Muscle layer of duodenum (tissue), 2 donors: ENCODE measurements at regions not wholly inside any gene's neighbourhood (a gene's known extent, or its start where the extent isn't known, plus 50 kb on each side); places are given as distances from the start of the nearest gene placed in this dataset.
A peak's percentile ranks its signal among the peaks of the same experiment; 100 is the strongest.
"Not testable (repeated sequence)": the region's sequence is repeated elsewhere in the genome, so short reads cannot be mapped to it uniquely, and the experiment has no call there.

Source experiments
- H3K27ac ChIP-seq: one replicate; pipeline ENCODE4 v1.7.0; 2013; ENCODE audit warnings: mild to moderate bottlenecking, low read length
- H3K27me3 ChIP-seq: one replicate; pipeline ENCODE4 v1.7.0; 2013; ENCODE audit warnings: low read depth, mild to moderate bottlenecking, control low read depth, low read length
- H3K36me3 ChIP-seq, 2 donors: one replicate each; pipeline ENCODE4 v1.7.0; 2013; ENCODE audit warnings: low read length in 2 of 2, control low read depth in 1 of 2, mild to moderate bottlenecking in 1 of 2; ENCODE audit not compliant: insufficient read depth in 2 of 2, control insufficient read depth in 1 of 2
- H3K4me1 ChIP-seq, 2 donors: one replicate each; pipeline ENCODE4 v1.7.0; 2013; ENCODE audit warnings: low read length in 2 of 2, mild to moderate bottlenecking in 2 of 2, control low read depth in 1 of 2, moderate library complexity in 1 of 2; ENCODE audit not compliant: insufficient read depth in 2 of 2, control insufficient read depth in 1 of 2
- H3K4me3 ChIP-seq, 2 donors: one replicate each; pipeline ENCODE4 v1.7.0; 2013; ENCODE audit warnings: low read length in 2 of 2, low read depth in 1 of 2, mild to moderate bottlenecking in 1 of 2
- H3K9me3 ChIP-seq, 2 donors: one replicate each; pipeline ENCODE4 v1.7.0; 2013; ENCODE audit warnings: low read length in 2 of 2, control low read depth in 1 of 2, mild to moderate bottlenecking in 1 of 2; ENCODE audit not compliant: control insufficient read depth in 1 of 2
- donor health status: healthy.

GRCh38 chr1:207196135-207196534 is 92.1 kb downstream of the C4BPA start:
- not testable (repeated sequence) for H3K27me3 ChIP-seq, H3K27ac ChIP-seq, H3K4me1 ChIP-seq, H3K36me3 ChIP-seq, H3K9me3 ChIP-seq, H3K4me3 ChIP-seq

DNA sequence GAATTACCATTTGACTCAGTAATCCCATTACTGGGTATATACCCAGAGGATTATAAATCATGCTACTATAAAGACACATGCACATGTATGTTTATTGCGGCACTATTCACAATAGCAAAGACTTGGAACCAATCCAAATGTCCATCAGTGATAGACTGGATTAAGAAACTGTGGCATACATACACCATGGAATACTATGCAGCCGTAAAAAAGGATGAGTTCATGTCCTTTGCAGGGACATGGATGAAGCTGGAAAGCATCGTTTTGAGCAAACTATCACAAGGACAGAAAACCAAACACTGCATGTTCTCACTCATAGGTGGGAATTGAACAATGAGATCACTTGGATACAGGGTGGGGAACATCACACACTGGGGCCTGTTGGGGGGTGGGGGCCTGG is 97.5 kb downstream of the C4BPA start:
- H3K27me3 ChIP-seq, H3K36me3 ChIP-seq, H3K9me3 ChIP-seq, H3K4me1 ChIP-seq, H3K4me3 ChIP-seq, H3K27ac ChIP-seq: not testable (repeated sequence)

DNA sequence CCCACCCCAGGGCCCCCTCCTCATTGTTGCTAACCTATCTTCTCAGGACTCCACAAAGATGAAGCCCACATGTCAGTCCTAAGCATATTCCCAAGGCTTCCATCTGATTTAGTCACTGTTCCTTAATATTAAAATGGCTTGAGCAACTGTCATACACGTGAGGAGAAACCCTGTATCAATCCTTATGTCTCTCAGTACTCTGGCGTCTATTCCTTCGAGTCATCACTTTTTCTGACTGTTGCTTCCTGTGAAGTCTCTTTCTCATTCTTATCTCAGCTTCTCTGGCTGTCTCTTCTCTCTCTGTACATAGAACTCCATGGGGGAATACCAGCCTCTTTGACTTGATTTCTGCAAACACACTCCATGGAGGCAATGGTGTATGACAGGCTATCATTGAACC is 98.4 kb downstream of the C4BPA start:
- Histone ChIP-seq H3K36me3 (no peaks in the 10 kb centered on the region), H3K27me3 (no peaks in the 10 kb centered on the region), H3K4me1 (no peaks in the 10 kb centered on the region), H3K4me3 (no peak overlapping the region), H3K27ac (no peak overlapping the region), H3K9me3 (peaks cover 0 to 6% of the 10 kb centered on the region in 2 donors)

DNA sequence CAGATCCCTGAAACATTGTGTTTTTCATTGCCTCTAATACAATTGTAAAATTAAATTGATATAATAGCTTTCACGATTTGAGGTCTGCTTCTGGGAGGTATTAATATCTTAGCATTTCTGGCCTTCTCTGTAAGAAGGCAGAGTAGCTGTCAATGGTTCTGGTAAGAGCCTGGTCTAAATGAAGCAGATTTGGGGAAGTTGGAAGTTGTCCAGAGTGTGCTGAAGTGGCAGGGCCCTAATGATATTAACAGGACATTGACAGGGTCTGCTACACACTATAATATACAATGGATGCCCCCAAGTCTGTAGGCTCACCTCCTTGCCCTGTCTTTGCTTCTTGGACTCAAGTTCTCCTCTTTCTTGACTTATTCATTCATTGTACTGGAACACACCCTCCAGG is 99.5 kb downstream of the C4BPA start:
- Histone ChIP-seq H3K4me1 (no peaks in the 10 kb centered on the region), H3K9me3 (peaks cover 0 to 2% of the 10 kb centered on the region in 2 donors), H3K27ac (no peak overlapping the region), H3K36me3 (no peaks in the 10 kb centered on the region), H3K27me3 (no peaks in the 10 kb centered on the region), H3K4me3 (no peak overlapping the region)

GRCh38 chr1:207205614-207206061 is 101.6 kb downstream of the C4BPA start:
- Histone ChIP-seq H3K27me3 (no peaks in the 10 kb centered on the region), H3K4me3 (no peak overlapping the region), H3K36me3 (no peaks in the 10 kb centered on the region), H3K4me1 (no peaks in the 10 kb centered on the region), H3K27ac (peak overlapping the region; percentile 72), H3K9me3 (peaks cover 0 to 2% of the 10 kb centered on the region in 2 donors)

DNA sequence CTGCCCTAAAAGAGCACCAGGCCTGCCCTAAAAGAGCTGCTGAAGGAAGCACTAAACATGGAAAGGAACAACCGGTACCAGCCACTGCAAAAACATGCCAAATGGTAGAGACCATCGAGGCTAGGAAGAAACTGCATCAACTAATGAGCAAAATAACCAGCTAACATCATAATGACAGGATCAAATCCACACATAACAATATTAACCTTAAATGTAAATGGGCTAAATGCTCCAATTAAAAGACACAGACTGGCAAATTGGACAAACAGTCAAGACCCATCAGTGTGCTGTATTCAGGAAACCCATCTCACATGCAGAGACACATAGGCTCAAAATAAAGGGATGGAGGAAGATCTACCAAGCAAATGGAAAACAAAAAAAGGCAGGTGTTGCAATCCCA is 104.7 kb downstream of the C4BPA start:
- H3K9me3 ChIP-seq, H3K36me3 ChIP-seq, H3K27ac ChIP-seq, H3K27me3 ChIP-seq, H3K4me1 ChIP-seq, H3K4me3 ChIP-seq: not testable (repeated sequence)

DNA sequence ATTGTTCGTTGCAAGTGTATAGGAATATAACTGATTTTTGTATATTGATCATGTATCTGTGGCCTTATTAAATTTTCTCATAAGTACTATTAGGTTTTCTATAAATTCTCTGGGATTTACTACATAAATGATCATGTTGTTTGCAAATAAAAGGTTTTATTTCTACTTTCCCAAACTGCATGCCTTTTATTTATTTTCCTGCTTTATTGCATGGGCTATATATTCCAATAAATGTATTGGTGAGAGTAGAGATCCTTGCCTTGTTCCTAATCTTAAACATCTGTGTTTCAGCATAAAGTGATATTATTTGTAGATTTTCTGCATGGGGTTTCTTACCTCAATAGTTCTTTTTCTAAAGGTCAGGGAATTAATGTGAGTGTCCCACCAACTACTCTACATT is 107.0 kb upstream of the CD55 start:
- Histone ChIP-seq H3K27ac (no peak overlapping the region), H3K36me3 (no peaks in the 10 kb centered on the region), H3K4me1 (peaks cover 0 to 5% of the 10 kb centered on the region in 2 donors), H3K27me3 (no peaks in the 10 kb centered on the region), H3K4me3 (no peak overlapping the region), H3K9me3 (peaks cover 10 to 14% of the 10 kb centered on the region in 2 donors)

GRCh38 chr1:207217778-207218511 is 103.5 kb upstream of the CD55 start:
- Histone ChIP-seq H3K27me3 (no peaks in the 10 kb centered on the region), H3K4me1 (peaks cover 0 to 5% of the 10 kb centered on the region in 2 donors), H3K36me3 (no peaks in the 10 kb centered on the region), H3K27ac (no peak overlapping the region), H3K4me3 (no peak overlapping the region), H3K9me3 (peaks cover 10 to 12% of the 10 kb centered on the region in 2 donors)

GRCh38 chr1:207218512-207219362 is 102.7 kb upstream of the CD55 start:
- H3K36me3 ChIP-seq = no peaks in the 10 kb centered on the region
- peaks cover 0 to 5% of the 10 kb centered on the region in 2 donors for H3K4me1 ChIP-seq
- peaks cover 10 to 12% of the 10 kb centered on the region in 2 donors for H3K9me3 ChIP-seq
- no peak overlapping the region for H3K4me3 ChIP-seq
- no peak overlapping the region for H3K27ac ChIP-seq
- no peaks in the 10 kb centered on the region for H3K27me3 ChIP-seq

- no peak overlapping the region for H3K27ac ChIP-seq
- H3K9me3 ChIP-seq = peaks cover 0 to 4% of the 10 kb centered on the region in 2 donors
- no peaks in the 10 kb centered on the region for H3K36me3 ChIP-seq
- no peak overlapping the region for H3K4me3 ChIP-seq
- no peaks in the 10 kb centered on the region for H3K27me3 ChIP-seq
- peaks cover 0 to 5% of the 10 kb centered on the region in 2 donors for H3K4me1 ChIP-seq
These were observed 101.2 kb upstream of the CD55 start for GRCh38 chr1:207219979-207220889.

DNA sequence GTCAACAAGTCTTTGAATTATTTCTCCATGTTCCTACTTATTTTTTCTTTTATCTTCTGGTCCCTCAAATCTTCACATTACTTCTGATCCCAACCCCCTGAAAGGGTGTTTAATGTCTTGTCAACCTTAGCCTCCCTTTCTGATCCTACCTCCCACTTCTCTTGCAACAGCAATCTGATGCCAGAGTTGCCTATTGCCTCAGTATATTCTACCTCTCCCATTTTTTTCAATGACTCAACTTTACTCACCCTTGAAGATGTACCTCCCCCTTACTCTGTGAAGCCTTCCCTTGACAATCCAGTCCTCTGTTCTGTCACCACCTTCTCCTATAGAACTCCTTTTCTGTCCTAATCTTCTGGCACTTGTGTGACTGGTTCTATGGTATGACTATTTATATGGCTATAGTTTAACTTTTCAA is 99.5 kb upstream of the CD55 start:
- Histone ChIP-seq H3K36me3 (no peaks in the 10 kb centered on the region), H3K27me3 (no peaks in the 10 kb centered on the region), H3K9me3 (no peaks in the 10 kb centered on the region), H3K27ac (no peak overlapping the region), H3K4me3 (no peak overlapping the region), H3K4me1 (peaks cover 0 to 5% of the 10 kb centered on the region in 2 donors)
